ENCODE measurements at regions not wholly inside any gene's neighbourhood (a gene's known extent, or its start where the extent isn't known, plus 50 kb on each side); places are given as distances from the start of the nearest gene placed in this dataset.

GRCh38 chr4:106767991-106768390 lies 268.1 kb downstream of the DKK2 start:
- TF ChIP-seq RAD21 (IDR thresholded peaks at IDR 0.05; ENCODE audit: insufficient read depth, low read depth, low read length): no peak
- no peak for TF ChIP-seq CTCF (IDR thresholded peaks at IDR 0.05 in 2 of 3, conservative IDR thresholded peaks at IDR 0.05 in 1 of 3; ENCODE audit: control insufficient read depth in 2 of 3, extremely low read depth in 1 of 3, insufficient read depth in 1 of 3, low read depth in 3 of 3, low read length in 3 of 3)
- TF ChIP-seq EZH2 (IDR thresholded peaks at IDR 0.05; ENCODE audit: borderline replicate concordance, control insufficient read depth, low read depth, low read length): no peak
- TF ChIP-seq TAF1 (IDR thresholded peaks at IDR 0.05; ENCODE audit: borderline replicate concordance, low read depth, low read length): no peak
- no peak for TF ChIP-seq ZBTB33 (IDR thresholded peaks at IDR 0.05)
- TF ChIP-seq FOS (IDR thresholded peaks at IDR 0.05; ENCODE audit: borderline replicate concordance, extremely low read depth, insufficient read length): no peak
- TF ChIP-seq POLR2A (IDR thresholded peaks at IDR 0.05; ENCODE audit: low read depth, low read length): no peak
- TF ChIP-seq YY1 (IDR thresholded peaks at IDR 0.05; ENCODE audit: low read depth, low read length): no peak
- TF ChIP-seq EGR1 (IDR thresholded peaks at IDR 0.05; ENCODE audit: borderline replicate concordance in 1 of 2, low read depth in 2 of 2, low read length in 2 of 2): no peak
- TF ChIP-seq HCFC1 (IDR thresholded peaks at IDR 0.05; ENCODE audit: low read length): no peak
- no peak for TF ChIP-seq POLR2AphosphoS2 (IDR thresholded peaks at IDR 0.05; ENCODE audit: low read depth, low read length)
- TF ChIP-seq JUND (IDR thresholded peaks at IDR 0.05; ENCODE audit: low read depth, low read length): no peak
- TF ChIP-seq POLR2AphosphoS5 (IDR thresholded peaks at IDR 0.05; ENCODE audit: low read length): no peak
